GM12874 (cell line): ENCODE measurements at regions not wholly inside any gene's neighbourhood (a gene's known extent, or its start where the extent isn't known, plus 50 kb on each side); places are given as distances from the start of the nearest gene placed in this dataset.

Source experiments
- CTCF ChIP-seq: IDR thresholded peaks from 2 replicates; pipeline ENCODE4 v1.5.1; 2011; ENCODE audit warnings: low read depth, mild to moderate bottlenecking, control low read depth, low read length, moderate library complexity; ENCODE audit not compliant: insufficient read depth

GRCh38 chr6:147640606-147641005, 132.1 kb downstream of the SAMD5 start:
- no peak for TF ChIP-seq CTCF

- TF ChIP-seq CTCF, result no peak
Measured at GRCh38 chr6:147641511-147641910, 133.0 kb downstream of the SAMD5 start.

GRCh38 chr6:147642458-147642857, 134.0 kb downstream of the SAMD5 start:
- TF ChIP-seq CTCF, result no peak

GRCh38 chr6:147643341-147644200, 135.1 kb downstream of the SAMD5 start:
- TF ChIP-seq CTCF, result no peak

- TF ChIP-seq CTCF, result no peak
Measured at GRCh38 chr6:147648916-147649315, 140.4 kb downstream of the SAMD5 start.

- no peak for TF ChIP-seq CTCF
Measured at GRCh38 chr6:147651249-147652063, 143.0 kb downstream of the SAMD5 start.

GRCh38 chr6:147653631-147654030, 145.1 kb downstream of the SAMD5 start:
- TF ChIP-seq CTCF, result no peak
